ENCODE measurements at regions not wholly inside any gene's neighbourhood (a gene's known extent, or its start where the extent isn't known, plus 50 kb on each side); places are given as distances from the start of the nearest gene placed in this dataset.

DNA sequence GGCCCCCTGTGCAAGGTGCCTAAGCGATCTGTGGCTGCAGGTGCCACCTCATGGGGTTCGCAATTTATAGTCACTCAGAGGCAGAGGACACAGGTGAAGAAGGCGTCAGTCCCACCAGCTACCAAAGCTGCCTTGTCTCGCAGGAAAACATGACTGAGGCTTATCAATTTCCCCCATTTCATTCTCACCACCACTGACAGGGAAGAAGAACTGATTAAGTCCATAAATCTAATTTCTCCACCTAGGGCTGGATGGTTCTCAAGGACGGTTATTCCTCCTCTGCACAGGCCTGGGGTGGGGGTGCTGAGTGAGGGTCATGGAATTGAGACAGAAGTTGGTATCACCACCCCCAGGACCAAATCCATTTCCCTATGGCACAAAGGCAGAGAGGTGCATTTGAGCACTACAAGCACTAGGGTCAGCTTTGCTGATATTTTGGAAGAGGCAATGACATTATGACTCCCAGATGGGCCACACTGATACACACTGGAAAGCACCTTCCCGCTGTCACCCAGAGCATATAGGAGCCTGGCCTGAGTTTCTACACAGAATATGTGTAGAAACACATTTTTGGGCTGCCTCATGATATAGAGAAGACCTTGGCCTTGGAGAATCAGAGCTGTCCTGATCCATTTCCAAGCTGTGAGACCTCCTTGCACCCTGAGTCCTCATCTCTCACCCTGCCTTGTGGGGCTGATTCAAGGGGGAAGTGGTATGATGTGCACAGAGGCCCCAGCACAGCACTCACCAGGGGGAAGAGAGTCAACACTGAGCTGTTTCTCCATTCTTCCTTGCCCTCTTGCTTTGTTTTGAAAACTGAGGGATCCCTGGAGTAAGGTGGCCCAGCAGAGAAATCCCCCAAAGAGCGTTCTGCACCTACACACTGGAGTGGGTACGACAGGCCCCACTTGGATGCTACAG is 59.4 kb downstream of the PITPNM2 start:
- DNase-seq: no peak
- H3K27ac Mint-ChIP-seq (ENCODE audit: unreplicated experiment): peak overlapping the region; percentile 22
- H3K27me3 Mint-ChIP-seq (ENCODE audit: unreplicated experiment): peaks cover 4% of the 10 kb centered on the region
- H3K36me3 Mint-ChIP-seq (ENCODE audit: unreplicated experiment): peaks cover 3% of the 10 kb centered on the region
- peaks cover 22% of the 10 kb centered on the region for H3K4me1 Mint-ChIP-seq (ENCODE audit: low read depth, unreplicated experiment)
- H3K9me3 Mint-ChIP-seq (ENCODE audit: unreplicated experiment): peaks cover 9% of the 10 kb centered on the region
- no peak for TF ChIP-seq CTCF (IDR thresholded peaks at IDR 0.05; ENCODE audit: partially characterized antibody, unreplicated experiment)
- no peak overlapping the region for H3K4me3 Mint-ChIP-seq (ENCODE audit: unreplicated experiment)

DNA sequence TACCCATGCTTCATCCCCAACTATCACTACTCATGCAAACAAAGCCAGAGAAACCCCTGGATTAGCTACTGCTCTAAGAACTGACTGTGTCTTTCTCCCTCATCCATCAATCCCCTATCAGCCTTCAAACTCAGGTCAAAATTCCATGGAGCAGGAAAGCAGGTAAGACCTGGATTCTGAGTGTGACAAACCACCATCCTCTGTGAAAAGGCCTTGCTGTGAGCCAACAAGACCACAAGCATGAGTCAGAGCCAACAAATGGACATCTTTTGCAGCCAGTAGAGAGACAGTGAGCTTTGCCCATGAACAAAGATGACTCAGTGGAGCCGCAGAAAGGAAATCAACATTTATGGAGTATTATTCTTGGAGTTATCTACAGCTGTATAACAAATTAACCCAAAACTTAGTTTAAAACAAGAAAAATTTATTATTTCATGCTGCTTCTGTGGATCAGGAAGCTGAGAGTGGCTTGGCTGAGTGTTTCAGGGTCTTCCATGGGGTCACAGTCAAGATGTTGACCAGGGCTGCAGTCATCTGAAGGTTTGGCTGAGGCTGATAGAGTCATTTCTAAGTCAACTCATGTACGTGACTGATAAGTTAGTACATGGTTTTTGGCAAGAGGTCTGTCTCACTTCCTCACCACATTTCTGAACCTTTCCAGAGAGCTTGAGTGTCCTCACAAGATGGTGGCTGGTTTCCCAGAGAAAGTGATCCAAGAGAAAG is 61.1 kb downstream of the PITPNM2 start:
- peaks cover 3% of the 10 kb centered on the region for H3K36me3 Mint-ChIP-seq (ENCODE audit: unreplicated experiment)
- H3K27ac Mint-ChIP-seq (ENCODE audit: unreplicated experiment): no peak overlapping the region
- no peak for DNase-seq
- peaks cover 5% of the 10 kb centered on the region for H3K27me3 Mint-ChIP-seq (ENCODE audit: unreplicated experiment)
- H3K4me3 Mint-ChIP-seq (ENCODE audit: unreplicated experiment): no peak overlapping the region
- no peak for TF ChIP-seq CTCF (IDR thresholded peaks at IDR 0.05; ENCODE audit: partially characterized antibody, unreplicated experiment)
- peaks cover 9% of the 10 kb centered on the region for H3K9me3 Mint-ChIP-seq (ENCODE audit: unreplicated experiment)
- peaks cover 15% of the 10 kb centered on the region for H3K4me1 Mint-ChIP-seq (ENCODE audit: low read depth, unreplicated experiment)

GRCh38 chr12:123089140-123089539 is 61.8 kb downstream of the PITPNM2 start:
- Mint-ChIP-seq H3K4me1 (ENCODE audit: low read depth, unreplicated experiment) (peaks cover 16% of the 10 kb centered on the region), H3K27ac (ENCODE audit: unreplicated experiment) (no peak overlapping the region), H3K4me3 (ENCODE audit: unreplicated experiment) (no peak overlapping the region), H3K36me3 (ENCODE audit: unreplicated experiment) (peaks cover 3% of the 10 kb centered on the region), H3K27me3 (ENCODE audit: unreplicated experiment) (peaks cover 5% of the 10 kb centered on the region), H3K9me3 (ENCODE audit: unreplicated experiment) (peaks cover 9% of the 10 kb centered on the region)
- no peak for DNase-seq
- TF ChIP-seq CTCF (IDR thresholded peaks at IDR 0.05; ENCODE audit: partially characterized antibody, unreplicated experiment): no peak

DNA sequence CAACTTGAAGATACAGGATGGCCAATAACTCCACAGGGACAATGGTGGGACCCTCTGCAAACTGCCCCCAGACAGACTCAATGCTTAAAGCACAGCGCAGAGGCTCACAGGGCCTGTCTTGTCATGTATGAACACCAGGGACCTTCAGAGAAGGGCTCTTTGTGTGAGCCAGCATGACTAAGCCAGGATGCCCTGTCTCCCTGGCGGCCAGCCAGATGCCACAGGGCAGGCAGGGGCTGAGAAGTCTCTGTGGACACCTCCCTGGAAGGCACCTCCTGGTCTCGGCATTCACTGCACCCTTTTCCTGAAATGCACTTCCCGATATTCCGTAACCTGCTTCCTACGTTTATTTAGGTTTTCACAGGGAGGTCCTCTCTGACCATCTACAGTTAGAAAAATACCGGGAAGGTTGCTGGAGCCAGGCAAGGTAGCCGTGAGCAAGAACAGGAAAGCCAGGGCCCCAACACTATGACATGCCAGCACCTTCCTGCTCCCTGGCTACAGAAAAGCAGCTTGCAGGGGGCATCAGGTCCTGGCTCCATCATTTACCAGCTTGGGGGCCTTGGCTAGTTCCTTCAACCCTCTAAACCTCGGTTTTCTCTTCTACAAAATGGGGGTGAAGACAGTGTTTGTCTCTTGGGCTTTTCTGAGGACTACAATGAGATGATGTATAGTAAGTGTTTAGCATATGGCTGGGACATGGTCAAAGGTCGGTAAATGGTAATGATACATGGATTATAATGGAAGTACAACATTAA is 65.0 kb downstream of the PITPNM2 start:
- Mint-ChIP-seq H3K27ac (ENCODE audit: unreplicated experiment) (peak overlapping the region; percentile 18), H3K27me3 (ENCODE audit: unreplicated experiment) (peaks cover 5% of the 10 kb centered on the region), H3K4me1 (ENCODE audit: low read depth, unreplicated experiment) (peaks cover 20% of the 10 kb centered on the region), H3K4me3 (ENCODE audit: unreplicated experiment) (peak overlapping the region; percentile 2), H3K9me3 (ENCODE audit: unreplicated experiment) (peaks cover 3% of the 10 kb centered on the region), H3K36me3 (ENCODE audit: unreplicated experiment) (peaks cover 3% of the 10 kb centered on the region)
- no peak for DNase-seq
- TF ChIP-seq CTCF (IDR thresholded peaks at IDR 0.05; ENCODE audit: partially characterized antibody, unreplicated experiment): no peak

All from glutamatergic neuron (in vitro differentiated cells).